ENCODE measurements at regions not wholly inside any gene's neighbourhood (a gene's known extent, or its start where the extent isn't known, plus 50 kb on each side); places are given as distances from the start of the nearest gene placed in this dataset.

GRCh38 chr16:73523209-73523608, 475.3 kb upstream of the ZFHX3 start:
- no peak for TF ChIP-seq CTCF (CRISPR knock-in tag; IDR thresholded peaks at IDR 0.05)
- no peak for TF ChIP-seq CENPBD1 (CRISPR knock-in tag; IDR thresholded peaks at IDR 0.05; ENCODE audit: borderline replicate concordance, low read depth)
- no peak for TF ChIP-seq TRAFD1 (CRISPR knock-in tag; IDR thresholded peaks at IDR 0.05; ENCODE audit: borderline replicate concordance)
- TF ChIP-seq PREB (CRISPR knock-in tag; IDR thresholded peaks at IDR 0.05) = no peak
- no peak for TF ChIP-seq ZBTB7A (CRISPR knock-in tag; IDR thresholded peaks at IDR 0.05)
- no peak for TF ChIP-seq ZSCAN29 (CRISPR knock-in tag; conservative IDR thresholded peaks at IDR 0.05)
- no peak for TF ChIP-seq KIAA2018 (CRISPR knock-in tag; IDR thresholded peaks at IDR 0.05; ENCODE audit: borderline replicate concordance)
- no peak for TF ChIP-seq SRF (IDR thresholded peaks at IDR 0.05; ENCODE audit: low read depth, low read length)
- no peak for TF ChIP-seq ZFP82 (CRISPR knock-in tag; IDR thresholded peaks at IDR 0.05; ENCODE audit: borderline replicate concordance)
- TF ChIP-seq EP300 (IDR thresholded peaks at IDR 0.05; ENCODE audit: low read depth in 2 of 2, low read length in 2 of 2) = no peak
- TF ChIP-seq EP300 (CRISPR knock-in tag; IDR thresholded peaks at IDR 0.05; ENCODE audit: borderline replicate concordance) = no peak
- no peak for TF ChIP-seq ZNF598 (CRISPR knock-in tag; IDR thresholded peaks at IDR 0.05; ENCODE audit: borderline replicate concordance)
- no peak for TF ChIP-seq POLR2AphosphoS5 (IDR thresholded peaks at IDR 0.05; ENCODE audit: low read depth, low read length)
- no peak for TF ChIP-seq ZNF644 (CRISPR knock-in tag; IDR thresholded peaks at IDR 0.05; ENCODE audit: low read depth)

Measured in HepG2 (cell line).